ENCODE measurements at regions not wholly inside any gene's neighbourhood (a gene's known extent, or its start where the extent isn't known, plus 50 kb on each side); places are given as distances from the start of the nearest gene placed in this dataset.
"Not testable (repeated sequence)": the region's sequence is repeated elsewhere in the genome, so short reads cannot be mapped to it uniquely, and the experiment has no call there.

- no peaks in the 10 kb centered on the region for H3K27me3 ChIP-seq
- H3K36me3 ChIP-seq (replicated peaks; ENCODE audit: insufficient read depth, low read depth) = no peaks in the 10 kb centered on the region
- H4K20me1 ChIP-seq (ENCODE audit: insufficient read depth, poor library complexity, severe bottlenecking) = no peaks in the 10 kb centered on the region
- H3K79me2 ChIP-seq = no peaks in the 10 kb centered on the region
- H3K9me2 ChIP-seq (replicated peaks; ENCODE audit: insufficient read depth) = no peaks in the 10 kb centered on the region
- no peak overlapping the region for H2AFZ ChIP-seq
- no peaks in the 10 kb centered on the region for H3K9me3 ChIP-seq (ENCODE audit: low read depth)
- no peak overlapping the region for H3K27ac ChIP-seq
- 67% methylated on average over 6 of the region's 6 CpGs for WGBS (ENCODE audit: low lambda C conversion rate, missing lambda C conversion rate)
- DNase-seq (ENCODE audit: low spot score) = no peak
- no peak overlapping the region for H3K4me3 ChIP-seq
- TF ChIP-seq EZH2 (IDR thresholded peaks at IDR 0.05; ENCODE audit: borderline replicate concordance) = no peak
- TF ChIP-seq EZH2phosphoT487 (IDR thresholded peaks at IDR 0.05; ENCODE audit: low read depth, severe bottlenecking, unreplicated experiment) = no peak
- TF ChIP-seq, protein P1, sequence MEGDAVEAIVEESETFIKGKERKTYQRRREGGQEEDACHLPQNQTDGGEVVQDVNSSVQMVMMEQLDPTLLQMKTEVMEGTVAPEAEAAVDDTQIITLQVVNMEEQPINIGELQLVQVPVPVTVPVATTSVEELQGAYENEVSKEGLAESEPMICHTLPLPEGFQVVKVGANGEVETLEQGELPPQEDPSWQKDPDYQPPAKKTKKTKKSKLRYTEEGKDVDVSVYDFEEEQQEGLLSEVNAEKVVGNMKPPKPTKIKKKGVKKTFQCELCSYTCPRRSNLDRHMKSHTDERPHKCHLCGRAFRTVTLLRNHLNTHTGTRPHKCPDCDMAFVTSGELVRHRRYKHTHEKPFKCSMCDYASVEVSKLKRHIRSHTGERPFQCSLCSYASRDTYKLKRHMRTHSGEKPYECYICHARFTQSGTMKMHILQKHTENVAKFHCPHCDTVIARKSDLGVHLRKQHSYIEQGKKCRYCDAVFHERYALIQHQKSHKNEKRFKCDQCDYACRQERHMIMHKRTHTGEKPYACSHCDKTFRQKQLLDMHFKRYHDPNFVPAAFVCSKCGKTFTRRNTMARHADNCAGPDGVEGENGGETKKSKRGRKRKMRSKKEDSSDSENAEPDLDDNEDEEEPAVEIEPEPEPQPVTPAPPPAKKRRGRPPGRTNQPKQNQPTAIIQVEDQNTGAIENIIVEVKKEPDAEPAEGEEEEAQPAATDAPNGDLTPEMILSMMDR (IDR thresholded peaks at IDR 0.05; ENCODE audit: poor library complexity) = no peak
- H3K4me2 ChIP-seq = no peak overlapping the region
- H3K4me1 ChIP-seq (ENCODE audit: insufficient read depth) = no peaks in the 10 kb centered on the region
These were observed 70.9 kb upstream of the WASF3 start for GRCh38 chr13:26486550-26486949.

GRCh38 chr13:26487781-26488180, 69.7 kb upstream of the WASF3 start:
- Histone ChIP-seq H3K79me2 (no peaks in the 10 kb centered on the region), H3K4me3 (no peak overlapping the region), H3K4me2 (no peak overlapping the region), H3K36me3 (replicated peaks; ENCODE audit: insufficient read depth, low read depth) (no peaks in the 10 kb centered on the region), H3K9me2 (replicated peaks; ENCODE audit: insufficient read depth) (no peaks in the 10 kb centered on the region), H3K27me3 (no peaks in the 10 kb centered on the region), H3K4me1 (ENCODE audit: insufficient read depth) (no peaks in the 10 kb centered on the region), H4K20me1 (ENCODE audit: insufficient read depth, poor library complexity, severe bottlenecking) (no peaks in the 10 kb centered on the region), H3K9me3 (ENCODE audit: low read depth) (no peaks in the 10 kb centered on the region), H3K27ac (no peak overlapping the region), H2AFZ (no peak overlapping the region)
- 91% methylated on average over 11 of the region's 11 CpGs for WGBS (ENCODE audit: low lambda C conversion rate, missing lambda C conversion rate)
- DNase-seq (ENCODE audit: low spot score) = no peak
- no peak for TF ChIP-seq EZH2phosphoT487 (IDR thresholded peaks at IDR 0.05; ENCODE audit: low read depth, severe bottlenecking, unreplicated experiment)
- TF ChIP-seq, protein P1 (IDR thresholded peaks at IDR 0.05; ENCODE audit: poor library complexity) = no peak
- TF ChIP-seq EZH2 (IDR thresholded peaks at IDR 0.05; ENCODE audit: borderline replicate concordance) = no peak

- Histone ChIP-seq H3K27me3 (no peaks in the 10 kb centered on the region), H3K36me3 (replicated peaks; ENCODE audit: insufficient read depth, low read depth) (no peaks in the 10 kb centered on the region), H3K4me1 (ENCODE audit: insufficient read depth) (no peaks in the 10 kb centered on the region), H3K9me3 (ENCODE audit: low read depth) (no peaks in the 10 kb centered on the region), H2AFZ (no peak overlapping the region), H3K79me2 (no peaks in the 10 kb centered on the region), H3K27ac (no peak overlapping the region), H3K9me2 (replicated peaks; ENCODE audit: insufficient read depth) (no peaks in the 10 kb centered on the region), H4K20me1 (ENCODE audit: insufficient read depth, poor library complexity, severe bottlenecking) (no peaks in the 10 kb centered on the region), H3K4me2 (no peak overlapping the region), H3K4me3 (no peak overlapping the region)
- TF ChIP-seq EZH2 (IDR thresholded peaks at IDR 0.05; ENCODE audit: borderline replicate concordance) (no peak), EZH2phosphoT487 (IDR thresholded peaks at IDR 0.05; ENCODE audit: low read depth, severe bottlenecking, unreplicated experiment) (no peak)
- TF ChIP-seq, protein P1 (IDR thresholded peaks at IDR 0.05; ENCODE audit: poor library complexity) = no peak
- no peak for DNase-seq (ENCODE audit: low spot score)
- 88% methylated on average over 18 of the region's 18 CpGs for WGBS (ENCODE audit: low lambda C conversion rate, missing lambda C conversion rate)
These were observed 69.1 kb upstream of the WASF3 start for GRCh38 chr13:26488236-26489003.

DNA sequence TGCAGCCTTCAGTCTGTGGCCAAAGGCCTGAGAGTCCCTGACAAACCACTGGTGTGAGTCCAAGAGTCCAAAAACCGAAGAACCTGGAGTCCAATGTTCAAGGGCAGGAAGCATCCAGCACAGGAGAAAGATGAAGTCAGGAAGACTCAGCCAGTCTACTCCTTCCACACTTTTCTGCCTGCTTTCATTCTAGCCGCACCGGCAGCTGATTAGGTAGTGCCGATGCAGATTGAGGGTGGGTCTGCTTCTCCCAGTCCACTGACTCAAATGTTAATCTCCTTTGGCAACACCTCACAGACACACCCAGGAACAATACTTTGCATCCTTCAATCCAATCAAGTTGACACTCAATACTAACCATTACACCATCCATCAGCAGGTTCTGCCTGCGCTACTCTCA, 65.2 kb upstream of the WASF3 start:
- not testable (repeated sequence) for H3K36me3 ChIP-seq (replicated peaks; ENCODE audit: insufficient read depth, low read depth); H3K9me2 ChIP-seq (replicated peaks; ENCODE audit: insufficient read depth); H3K79me2 ChIP-seq; H2AFZ ChIP-seq; H3K4me3 ChIP-seq; H3K27ac ChIP-seq; H3K9me3 ChIP-seq (ENCODE audit: low read depth); H4K20me1 ChIP-seq (ENCODE audit: insufficient read depth, poor library complexity, severe bottlenecking); H3K4me2 ChIP-seq; H3K27me3 ChIP-seq; H3K4me1 ChIP-seq (ENCODE audit: insufficient read depth); DNase-seq (ENCODE audit: low spot score)
- WGBS (ENCODE audit: low lambda C conversion rate, missing lambda C conversion rate) = 95% methylated on average over 5 of the region's 5 CpGs
